ENCODE measurements at regions not wholly inside any gene's neighbourhood (a gene's known extent, or its start where the extent isn't known, plus 50 kb on each side); places are given as distances from the start of the nearest gene placed in this dataset.

- TF ChIP-seq, protein P1, sequence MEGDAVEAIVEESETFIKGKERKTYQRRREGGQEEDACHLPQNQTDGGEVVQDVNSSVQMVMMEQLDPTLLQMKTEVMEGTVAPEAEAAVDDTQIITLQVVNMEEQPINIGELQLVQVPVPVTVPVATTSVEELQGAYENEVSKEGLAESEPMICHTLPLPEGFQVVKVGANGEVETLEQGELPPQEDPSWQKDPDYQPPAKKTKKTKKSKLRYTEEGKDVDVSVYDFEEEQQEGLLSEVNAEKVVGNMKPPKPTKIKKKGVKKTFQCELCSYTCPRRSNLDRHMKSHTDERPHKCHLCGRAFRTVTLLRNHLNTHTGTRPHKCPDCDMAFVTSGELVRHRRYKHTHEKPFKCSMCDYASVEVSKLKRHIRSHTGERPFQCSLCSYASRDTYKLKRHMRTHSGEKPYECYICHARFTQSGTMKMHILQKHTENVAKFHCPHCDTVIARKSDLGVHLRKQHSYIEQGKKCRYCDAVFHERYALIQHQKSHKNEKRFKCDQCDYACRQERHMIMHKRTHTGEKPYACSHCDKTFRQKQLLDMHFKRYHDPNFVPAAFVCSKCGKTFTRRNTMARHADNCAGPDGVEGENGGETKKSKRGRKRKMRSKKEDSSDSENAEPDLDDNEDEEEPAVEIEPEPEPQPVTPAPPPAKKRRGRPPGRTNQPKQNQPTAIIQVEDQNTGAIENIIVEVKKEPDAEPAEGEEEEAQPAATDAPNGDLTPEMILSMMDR (IDR thresholded peaks at IDR 0.05) = no peak
- TF ChIP-seq EZH2 (IDR thresholded peaks at IDR 0.05; ENCODE audit: borderline replicate concordance, insufficient read depth, low read depth, low read length, poor library complexity, severe bottlenecking) = no peak
These were observed 83.4 kb upstream of the SMIM23 start for GRCh38 chr5:171702135-171702770.
